ENCODE measurements at regions not wholly inside any gene's neighbourhood (a gene's known extent, or its start where the extent isn't known, plus 50 kb on each side); places are given as distances from the start of the nearest gene placed in this dataset.

DNA sequence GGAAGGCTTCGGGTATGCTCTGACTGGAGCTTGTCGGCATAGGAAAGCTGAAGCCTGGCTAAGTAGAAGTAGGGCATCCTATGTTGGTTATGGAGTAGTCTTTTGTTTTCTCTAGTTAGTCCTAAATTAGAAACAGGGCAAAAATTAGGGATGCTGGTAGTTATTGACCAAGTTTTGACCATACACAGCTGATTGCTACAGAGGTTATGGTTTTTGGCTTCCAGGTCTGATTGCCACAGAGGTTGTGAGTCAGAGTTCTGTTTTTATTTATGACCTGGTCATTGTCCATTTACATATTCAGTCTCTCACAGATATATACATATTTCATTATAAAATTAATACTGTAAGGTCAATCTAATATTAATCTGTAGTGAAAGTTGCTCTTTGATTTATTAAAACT, 219.2 kb downstream of the FSCB start:
- DNase-seq = no peak

DNA sequence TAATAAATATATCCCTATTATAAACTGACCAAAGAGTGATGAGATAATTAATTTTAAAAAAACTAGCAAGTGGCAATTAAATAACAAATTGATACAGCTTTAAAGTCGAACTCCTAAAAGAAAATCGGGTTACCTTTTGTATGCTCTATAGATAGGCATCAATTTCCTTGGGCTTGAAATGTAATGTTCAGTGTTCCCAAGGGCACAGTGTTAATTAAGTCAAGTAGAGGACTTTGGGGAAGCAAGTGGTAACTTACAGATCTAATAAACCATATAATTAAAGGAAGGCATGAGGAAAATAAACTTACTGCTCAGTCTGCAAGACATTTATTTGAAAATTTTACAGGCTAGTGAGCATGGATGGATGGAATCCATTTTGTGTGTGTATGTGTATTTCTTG, 220.9 kb downstream of the FSCB start:
- DNase-seq = no peak

DNA sequence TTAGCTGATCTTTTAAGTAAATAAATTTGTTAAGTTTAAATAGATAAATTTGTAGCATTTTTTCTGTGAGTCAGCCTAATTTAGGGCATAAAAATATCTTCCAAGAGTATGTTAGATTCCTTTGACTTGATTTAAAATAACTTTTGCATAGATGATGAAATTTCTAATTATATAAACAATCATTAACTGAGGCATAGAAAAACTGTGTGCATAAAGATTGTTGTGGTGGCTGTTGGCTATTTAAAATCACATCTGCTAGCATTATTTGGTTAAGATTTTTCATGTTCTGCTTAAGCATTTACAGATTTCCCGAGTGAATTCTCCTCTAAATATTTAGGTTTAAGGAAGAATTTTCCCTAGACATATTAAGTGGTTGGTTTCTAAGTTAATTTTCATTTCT, 223.2 kb downstream of the FSCB start:
- DNase-seq = no peak

DNA sequence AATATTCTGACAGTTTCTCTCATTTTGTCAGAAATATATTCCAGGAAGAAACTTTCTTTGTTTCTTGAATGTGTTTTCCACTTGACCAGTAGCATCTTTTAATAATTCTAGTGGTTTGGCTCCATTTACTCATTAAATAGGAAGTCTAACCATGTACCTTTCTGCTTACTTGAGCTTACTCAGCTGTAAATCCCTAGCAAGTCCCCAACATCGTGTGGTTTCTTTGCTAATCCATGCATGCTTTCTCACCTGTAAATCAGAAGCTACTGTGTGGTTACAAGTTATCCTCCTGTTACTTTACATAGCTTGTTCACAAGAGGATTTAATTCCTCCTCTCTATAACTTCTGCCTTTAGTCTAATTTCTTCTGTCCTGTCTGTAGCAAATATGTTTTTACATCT, 227.7 kb downstream of the FSCB start:
- DNase-seq = no peak

- no peak for DNase-seq
Measured at GRCh38 chr14:44271637-44272036, 235.4 kb downstream of the FSCB start.

DNA sequence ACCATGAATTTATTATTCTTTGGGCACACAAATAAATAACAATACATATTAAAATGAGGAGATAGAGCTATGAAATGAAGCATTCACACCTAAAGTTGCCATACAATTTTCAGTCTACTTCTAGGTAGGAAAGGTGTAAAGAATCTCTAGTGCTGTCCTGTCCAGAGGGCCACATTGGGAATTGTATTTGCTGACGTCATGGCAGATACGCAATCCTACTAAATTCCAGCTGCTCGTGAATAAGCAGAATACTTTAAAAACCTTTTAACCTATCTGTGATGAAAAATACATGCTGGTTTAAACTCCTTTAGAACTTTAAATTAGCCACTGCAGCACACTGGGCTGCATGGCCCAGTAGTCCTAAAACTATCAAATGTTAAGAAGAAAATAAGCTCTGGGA, 236.1 kb downstream of the FSCB start:
- no peak for DNase-seq

GRCh38 chr14:44265246-44265645, 241.8 kb downstream of the FSCB start:
- DNase-seq = no peak

DNA sequence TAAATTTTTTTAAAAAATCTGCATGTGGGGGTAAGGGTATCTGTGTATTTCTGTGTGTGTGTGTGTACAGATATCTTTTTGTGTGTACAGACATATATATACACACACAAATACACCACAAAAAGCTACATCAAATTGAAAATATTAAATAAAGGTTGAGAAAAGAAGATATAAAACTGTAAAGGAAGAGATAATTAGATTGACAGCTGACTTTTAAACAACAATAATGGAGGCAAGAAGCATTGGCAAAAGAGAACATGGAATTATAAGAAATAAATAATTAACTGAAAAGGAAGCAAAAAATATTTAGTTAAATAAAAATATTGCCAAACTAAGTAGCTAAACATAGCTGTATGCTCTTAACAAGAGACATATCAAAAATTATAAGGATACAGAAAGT, 291.4 kb downstream of the FSCB start:
- no peak for DNase-seq

- DNase-seq = no peak
Measured at GRCh38 chr14:44211718-44212117, 295.4 kb downstream of the FSCB start.

DNA sequence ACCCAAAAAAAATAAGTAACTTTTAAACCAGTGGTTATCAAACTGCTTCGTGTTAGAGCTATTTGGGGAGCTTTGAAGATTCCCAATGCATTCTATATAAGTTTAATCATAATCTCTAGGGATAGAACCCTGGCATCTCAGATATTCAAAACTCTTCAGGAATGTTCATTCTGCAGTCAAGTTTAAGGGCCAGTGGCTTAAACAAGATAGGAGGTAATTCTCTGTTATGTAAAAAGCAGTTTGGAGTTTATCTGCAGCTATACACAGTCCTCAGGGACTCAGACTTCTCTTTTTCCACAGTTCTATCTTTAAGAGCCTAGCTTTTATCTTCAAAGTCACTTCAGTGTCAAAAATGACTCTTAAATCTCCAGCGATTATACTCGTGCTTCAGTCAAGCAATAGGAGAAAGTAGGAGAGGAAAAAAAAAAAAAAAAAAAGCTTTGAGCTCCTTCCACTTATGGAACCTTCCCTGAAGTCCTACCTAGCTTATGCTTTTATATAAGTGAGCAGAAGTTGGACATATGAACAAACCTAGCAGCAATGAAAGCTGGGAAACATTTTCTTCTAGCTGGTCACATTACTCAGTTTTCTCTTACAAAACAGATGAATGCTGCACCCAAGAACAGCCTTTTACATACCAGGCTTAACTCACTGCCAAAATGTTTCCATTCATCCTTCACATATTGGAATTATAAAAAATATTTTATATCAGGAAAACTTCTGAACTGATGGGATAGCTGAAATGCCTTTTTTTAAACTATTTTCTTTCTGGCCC, 302.8 kb downstream of the FSCB start:
- no peak for DNase-seq

DNA sequence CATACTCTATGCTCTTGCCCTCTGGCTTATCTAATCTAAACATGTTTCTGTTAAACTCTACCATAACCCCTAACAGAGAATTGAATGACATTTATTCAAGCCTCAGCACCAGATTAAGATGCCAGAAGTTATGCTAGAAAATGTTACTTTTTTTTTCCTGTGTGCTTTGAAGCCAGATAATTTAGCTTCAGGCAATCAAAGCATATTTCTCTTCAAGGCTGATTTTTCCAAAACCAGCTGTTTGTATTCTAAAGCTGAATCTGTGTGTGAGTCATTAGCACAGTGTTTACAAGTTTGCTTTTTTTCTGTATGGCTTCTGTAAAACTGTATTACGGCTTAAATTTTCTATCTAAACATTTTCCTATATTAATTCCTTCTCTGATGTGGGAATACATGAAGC, 326.1 kb downstream of the FSCB start:
- DNase-seq = no peak

DNA sequence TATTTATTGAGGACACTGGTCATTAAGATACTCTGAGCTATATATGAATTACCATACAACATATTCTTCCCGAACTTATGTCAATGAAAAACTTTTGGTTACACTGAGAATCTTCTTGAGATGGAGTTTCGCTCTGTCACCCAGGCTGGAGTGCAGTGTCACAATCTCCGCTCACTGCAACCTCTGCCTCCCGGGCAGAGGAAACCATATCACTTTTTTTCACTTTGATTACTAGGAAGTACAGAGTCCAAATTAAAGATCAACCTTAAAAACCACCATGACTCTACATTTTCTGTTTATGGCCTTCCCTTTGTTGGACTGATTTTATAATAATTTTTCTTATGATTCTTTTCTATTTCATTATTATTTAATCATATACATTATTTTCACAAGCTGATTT, 336.5 kb downstream of the FSCB start:
- DNase-seq = no peak

- DNase-seq = no peak
Measured at GRCh38 chr14:44170101-44170500, 337.0 kb downstream of the FSCB start.

- no peak for DNase-seq
Measured at GRCh38 chr14:44168566-44168965, 338.5 kb downstream of the FSCB start.

DNA sequence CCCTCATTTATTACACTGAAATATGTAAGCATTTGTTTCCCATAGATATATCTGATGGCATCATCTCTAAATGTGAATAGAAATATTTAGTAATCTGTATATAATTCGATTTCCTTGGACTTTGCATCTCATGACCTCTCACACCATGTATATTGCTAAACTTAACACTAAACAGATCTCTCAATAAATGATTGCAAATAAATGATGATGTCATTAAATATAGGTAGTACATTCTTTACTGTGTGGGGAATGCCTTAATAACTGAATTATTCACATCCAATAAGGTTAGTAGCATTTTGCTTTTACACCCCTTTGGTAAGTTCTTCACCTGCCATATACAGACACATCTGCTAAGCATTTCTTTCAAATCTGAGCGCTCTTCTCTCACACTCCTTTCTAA, 340.5 kb downstream of the FSCB start:
- no peak for DNase-seq

- DNase-seq = no peak
Measured at GRCh38 chr14:44165936-44166335, 341.1 kb downstream of the FSCB start.

DNA sequence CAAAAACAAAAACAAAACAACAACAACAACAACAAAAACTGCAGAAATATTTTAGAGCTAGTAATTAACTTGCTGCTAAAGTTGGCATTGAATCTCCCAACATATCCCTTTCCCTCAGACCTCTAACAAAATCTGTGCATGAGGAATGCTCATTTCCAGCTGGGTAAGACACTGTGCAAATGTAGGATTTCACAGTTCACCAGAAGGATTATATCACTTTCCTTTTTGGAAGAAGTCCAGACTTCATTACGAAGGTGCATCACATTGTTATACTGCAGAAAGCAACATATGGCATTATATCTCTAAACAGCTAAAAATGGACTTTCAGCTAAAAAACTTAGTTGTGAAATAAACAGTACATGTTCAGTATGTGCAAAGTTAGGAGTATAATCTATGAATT, 341.8 kb downstream of the FSCB start:
- DNase-seq = no peak

- DNase-seq = no peak
Measured at GRCh38 chr14:44163946-44164345, 343.1 kb downstream of the FSCB start.

- no peak for DNase-seq
Measured at GRCh38 chr14:44162197-44162596, 344.9 kb downstream of the FSCB start.

DNA sequence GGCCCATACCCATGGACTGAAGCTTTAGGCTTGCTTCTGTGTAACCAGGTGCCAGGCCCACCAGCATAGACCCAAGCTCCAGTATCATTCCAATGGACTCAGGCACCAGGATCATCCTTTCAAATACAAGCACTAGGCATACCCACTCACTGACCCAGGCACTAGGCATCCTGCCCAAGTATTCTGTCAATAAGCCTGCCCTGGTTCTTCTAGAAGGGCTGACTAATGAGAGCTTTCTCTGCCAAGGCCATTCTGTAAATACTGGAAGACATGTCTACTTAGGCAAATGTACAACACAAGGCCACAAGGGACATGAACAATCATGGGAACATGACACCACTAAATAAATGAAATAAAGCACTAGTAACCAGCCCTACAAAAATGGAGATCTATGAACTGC, 352.2 kb downstream of the FSCB start:
- DNase-seq = no peak

DNA sequence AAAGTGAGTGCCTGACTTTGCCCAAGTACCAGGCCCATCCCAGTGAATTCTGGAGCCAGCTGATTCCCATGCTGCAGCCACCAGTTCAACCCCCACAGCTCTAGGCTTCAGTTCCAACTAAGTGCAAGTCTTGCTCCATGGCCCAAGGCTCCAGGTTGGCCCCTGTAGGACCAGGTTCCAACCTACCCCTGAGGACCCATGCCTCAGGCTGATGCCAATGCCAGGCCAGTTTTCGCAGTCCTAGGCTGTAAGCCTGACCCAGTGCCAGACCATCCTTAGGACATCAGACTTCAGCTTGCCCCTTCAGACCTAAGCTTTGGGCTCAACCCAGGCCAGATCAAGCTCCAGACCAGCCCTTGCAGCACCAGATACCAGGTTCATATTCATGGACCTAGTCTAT, 352.6 kb downstream of the FSCB start:
- no peak for DNase-seq

DNA sequence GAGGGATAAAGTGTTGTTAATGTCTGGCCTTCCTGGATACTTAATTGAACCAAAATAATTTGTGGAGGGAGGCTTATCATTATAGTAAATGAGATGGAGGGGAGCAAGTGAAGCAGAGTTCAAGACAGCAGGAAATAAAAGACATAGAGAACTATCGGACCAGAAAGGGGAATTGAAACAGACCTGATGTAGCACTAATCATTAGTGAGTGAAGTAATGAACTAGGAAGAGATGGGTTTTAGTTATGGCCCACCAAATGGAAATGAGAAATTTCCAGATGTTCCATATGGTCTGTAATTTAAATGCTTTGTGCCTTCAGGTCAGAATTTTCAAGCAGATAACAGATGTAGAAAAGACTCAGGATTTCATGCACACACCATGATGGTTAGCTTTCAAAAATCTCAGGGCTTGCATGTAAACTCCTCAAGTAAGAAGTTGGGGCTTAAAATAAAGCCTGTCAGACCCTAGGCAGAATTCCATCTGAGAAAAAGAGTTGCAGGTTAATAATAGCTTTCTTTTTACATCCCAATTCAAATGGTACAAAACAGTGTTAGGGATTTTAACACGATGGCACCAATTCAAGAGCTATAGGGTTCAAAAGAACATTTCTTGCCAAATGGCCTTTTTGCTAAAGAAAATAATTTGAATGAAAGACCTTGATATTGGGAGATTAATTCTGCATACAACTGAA, 355.8 kb downstream of the FSCB start:
- no peak for DNase-seq

GRCh38 chr14:44149597-44149996, 357.5 kb downstream of the FSCB start:
- peak; percentile 82 for DNase-seq

- no peak for DNase-seq
Measured at GRCh38 chr14:44142006-44142405, 365.1 kb downstream of the FSCB start.

DNA sequence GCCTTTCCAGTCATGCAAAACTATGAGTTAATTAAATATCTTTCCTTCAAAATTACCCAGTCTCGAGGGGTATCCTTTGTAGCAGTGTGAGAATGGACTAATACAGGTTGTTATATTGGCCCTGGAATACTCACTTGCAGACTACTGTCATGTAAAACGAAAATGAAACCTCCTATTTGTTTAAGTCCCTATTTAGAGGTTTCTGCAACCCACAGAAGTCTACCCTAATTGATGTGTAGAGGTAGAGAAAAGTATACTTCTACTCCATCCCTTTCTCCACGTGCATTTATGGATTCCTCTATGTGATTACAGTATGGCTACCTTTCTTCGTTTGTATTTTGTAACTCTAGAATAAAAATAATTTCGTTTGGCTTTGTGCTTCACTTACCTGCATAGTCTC, 371.1 kb downstream of the FSCB start:
- DNase-seq = no peak
